Neural progenitor cell (in vitro differentiated cells): ENCODE measurements at regions not wholly inside any gene's neighbourhood (a gene's known extent, or its start where the extent isn't known, plus 50 kb on each side); places are given as distances from the start of the nearest gene placed in this dataset.

ENCODE experiments used
- CTCF ChIP-seq: fragments of 200-600 bp; sonication (generic); IDR thresholded peaks from 2 replicates; pipeline ENCODE4 v1.5.1; 2017; ENCODE audit warnings: antibody characterized with exemption, mild to moderate bottlenecking
- EZH2 ChIP-seq: fragments of 200-600 bp; sonication (generic); IDR thresholded peaks from 2 replicates; pipeline ENCODE4 v1.6.1; 2017; ENCODE audit warnings: antibody characterized with exemption, mild to moderate bottlenecking, moderate library complexity

GRCh38 chr17:13337864-13338371, 263.8 kb downstream of the HS3ST3A1 start:
- peak; percentile 86 for TF ChIP-seq CTCF
- TF ChIP-seq EZH2 = no peak
